Activated CD4-positive, alpha-beta memory T cell treated with anti-CD3 and anti-CD28 coated beads for 36 hours (primary cell): ENCODE measurements at regions not wholly inside any gene's neighbourhood (a gene's known extent, or its start where the extent isn't known, plus 50 kb on each side); places are given as distances from the start of the nearest gene placed in this dataset.

Experiments used
- CTCF ChIA-PET: fragments of 350-600 bp; sonication (Branson Sonifier 250); formaldehyde crosslinking; loops from one replicate; lab custom pipeline; 2021; ENCODE audit warnings: antibody characterized with exemption, inconsistent platforms; lab: Charles Lee
- POLR2A ChIA-PET: fragments of 350-600 bp; sonication (Branson Sonifier 250); formaldehyde crosslinking; loops from one replicate; lab custom pipeline; 2021; ENCODE audit warnings: antibody characterized with exemption; lab: Charles Lee
- DNase-seq: peaks from one replicate; pipeline ENCODE4 v3.0.0-alpha.2; 2020
- H3K27ac Mint-ChIP-seq: one replicate; pipeline ENCODE4 v1.8.0; 2021; ENCODE audit warnings: mixed read lengths
- H3K27me3 Mint-ChIP-seq: one replicate; pipeline ENCODE4 v1.8.0; 2021; ENCODE audit warnings: mixed read lengths
- H3K36me3 Mint-ChIP-seq: one replicate; pipeline ENCODE4 v1.8.0; 2021; ENCODE audit warnings: mixed read lengths
- H3K4me1 Mint-ChIP-seq: one replicate; pipeline ENCODE4 v1.8.0; 2021; ENCODE audit warnings: low read depth, mixed read lengths
- H3K4me3 Mint-ChIP-seq: one replicate; pipeline ENCODE4 v1.8.0; 2021; ENCODE audit warnings: mild to moderate bottlenecking, mixed read lengths
- H3K9me3 Mint-ChIP-seq: one replicate; pipeline ENCODE4 v1.8.0; 2021; ENCODE audit warnings: mixed read lengths
- intact Hi-C: fragments of 100-400 bp; cut with micrococcal nuclease; formaldehyde crosslinking; loops from one replicate; pipeline ENCODE4 v1.15.1; 2023

- DNase-seq = no peak
- Mint-ChIP-seq H3K36me3 (no peaks in the 10 kb centered on the region), H3K4me3 (no peak overlapping the region), H3K27ac (no peak overlapping the region), H3K9me3 (peaks cover 3% of the 10 kb centered on the region), H3K4me1 (no peaks in the 10 kb centered on the region), H3K27me3 (no peaks in the 10 kb centered on the region)
- POLR2A ChIA-PET = no interaction called here
- CTCF ChIA-PET = no interaction called here
- intact Hi-C loops = no loop called here
These were observed 243.2 kb upstream of the TMEM229A start for GRCh38 chr7:124276005-124276622.

DNA sequence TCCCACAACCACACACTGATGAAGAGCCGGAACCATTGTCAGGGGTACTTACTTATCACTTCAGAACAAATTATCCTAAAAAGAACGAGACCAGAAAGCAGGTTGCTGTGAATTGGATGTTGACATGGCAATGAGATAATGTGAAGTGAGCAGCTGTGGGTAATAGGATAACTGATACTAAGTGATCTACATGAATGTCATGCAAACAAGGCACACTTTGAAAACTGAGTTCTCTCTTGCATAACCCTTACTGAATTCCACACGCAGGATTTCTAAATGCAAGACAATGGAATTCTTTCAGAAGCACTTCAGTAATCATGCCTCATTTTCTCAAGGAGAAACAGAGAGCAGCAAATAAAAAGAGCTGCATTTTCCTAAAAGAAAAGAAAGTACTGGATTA lies 242.5 kb upstream of the TMEM229A start:
- DNase-seq = no peak
- Mint-ChIP-seq H3K4me1 (no peaks in the 10 kb centered on the region), H3K27me3 (no peaks in the 10 kb centered on the region), H3K4me3 (no peak overlapping the region), H3K9me3 (peaks cover 3% of the 10 kb centered on the region), H3K36me3 (no peaks in the 10 kb centered on the region), H3K27ac (no peak overlapping the region)
- POLR2A ChIA-PET = no interaction called here
- CTCF ChIA-PET = no interaction called here
- intact Hi-C loops = no loop called here

GRCh38 chr7:124269774-124270173 lies 236.9 kb upstream of the TMEM229A start:
- Mint-ChIP-seq H3K36me3 (no peaks in the 10 kb centered on the region), H3K4me3 (no peak overlapping the region), H3K4me1 (no peaks in the 10 kb centered on the region), H3K27ac (no peak overlapping the region), H3K27me3 (no peaks in the 10 kb centered on the region), H3K9me3 (no peaks in the 10 kb centered on the region)
- DNase-seq = no peak
- CTCF ChIA-PET = no interaction called here
- intact Hi-C loops = no loop called here
- POLR2A ChIA-PET = no interaction called here

DNA sequence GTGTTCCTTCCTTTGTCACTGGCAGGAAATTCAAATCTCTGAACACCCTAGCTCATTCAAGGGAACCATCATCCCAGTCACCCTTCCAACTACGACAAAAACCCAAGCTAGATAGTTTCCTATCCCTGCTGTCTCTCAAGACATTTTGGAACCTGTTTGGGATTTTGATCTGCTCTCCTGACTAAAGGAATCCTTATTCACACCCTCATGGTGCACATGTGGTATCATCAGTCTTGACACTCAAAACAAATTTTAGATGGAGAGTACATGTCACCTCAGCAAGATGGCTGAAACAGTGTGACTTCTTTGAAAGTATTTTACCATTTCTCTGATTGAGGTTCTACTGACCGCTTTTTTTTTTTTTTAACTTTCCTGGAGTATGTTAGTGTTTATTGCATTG lies 234.3 kb upstream of the TMEM229A start:
- ChIA-PET POLR2A (no interaction called here), CTCF (no interaction called here)
- no peak overlapping the region for H3K27ac Mint-ChIP-seq
- H3K4me1 Mint-ChIP-seq = no peaks in the 10 kb centered on the region
- DNase-seq = no peak
- intact Hi-C loops = no loop called here
- H3K9me3 Mint-ChIP-seq = no peaks in the 10 kb centered on the region
- no peak overlapping the region for H3K4me3 Mint-ChIP-seq
- H3K27me3 Mint-ChIP-seq = no peaks in the 10 kb centered on the region
- no peaks in the 10 kb centered on the region for H3K36me3 Mint-ChIP-seq

DNA sequence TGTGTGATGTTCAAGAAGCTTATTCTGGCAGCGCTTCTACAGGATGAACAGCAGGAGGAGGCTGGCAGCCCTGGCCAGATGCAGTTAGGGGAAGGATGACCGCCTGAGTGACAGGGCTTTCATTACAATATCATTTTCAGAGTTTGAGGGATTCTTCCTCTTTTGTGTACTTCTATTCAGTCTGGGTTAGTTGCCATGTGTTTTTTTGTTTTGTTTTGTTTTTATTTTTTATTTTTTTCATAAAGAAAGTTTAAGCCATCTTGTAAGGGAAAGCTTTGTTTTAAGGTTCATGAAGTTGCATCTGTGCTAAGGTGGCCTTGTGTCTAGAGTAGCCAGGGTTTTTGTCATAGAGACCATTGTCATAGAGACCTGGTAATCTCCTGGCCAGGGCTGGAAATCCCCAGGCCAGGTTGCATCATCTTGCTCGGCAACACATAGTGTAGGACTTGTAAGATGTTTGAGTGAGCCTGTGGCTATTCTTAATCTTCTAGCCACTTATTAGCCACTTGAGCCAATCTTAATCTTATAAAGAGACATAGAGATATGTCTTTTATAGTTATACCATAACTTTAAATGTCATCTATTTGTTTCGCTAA lies 230.5 kb upstream of the TMEM229A start:
- no peaks in the 10 kb centered on the region for H3K36me3 Mint-ChIP-seq
- H3K27me3 Mint-ChIP-seq = no peaks in the 10 kb centered on the region
- CTCF ChIA-PET = no interaction called here
- H3K9me3 Mint-ChIP-seq = no peaks in the 10 kb centered on the region
- POLR2A ChIA-PET = no interaction called here
- no peak for DNase-seq
- no peak overlapping the region for H3K27ac Mint-ChIP-seq
- H3K4me1 Mint-ChIP-seq = no peaks in the 10 kb centered on the region
- intact Hi-C loops = no loop called here
- H3K4me3 Mint-ChIP-seq = no peak overlapping the region

- intact Hi-C loops = no loop called here
- DNase-seq = no peak
- no peaks in the 10 kb centered on the region for H3K9me3 Mint-ChIP-seq
- no peaks in the 10 kb centered on the region for H3K4me1 Mint-ChIP-seq
- no peak overlapping the region for H3K27ac Mint-ChIP-seq
- H3K27me3 Mint-ChIP-seq = no peaks in the 10 kb centered on the region
- H3K36me3 Mint-ChIP-seq = no peaks in the 10 kb centered on the region
- CTCF ChIA-PET = no interaction called here
- POLR2A ChIA-PET = no interaction called here
- no peak overlapping the region for H3K4me3 Mint-ChIP-seq
These were observed 228.8 kb upstream of the TMEM229A start for GRCh38 chr7:124261710-124262109.

GRCh38 chr7:124257638-124258308 lies 224.9 kb upstream of the TMEM229A start:
- no peak for DNase-seq
- Mint-ChIP-seq H3K36me3 (no peaks in the 10 kb centered on the region), H3K27ac (no peak overlapping the region), H3K4me1 (no peaks in the 10 kb centered on the region), H3K27me3 (no peaks in the 10 kb centered on the region), H3K9me3 (no peaks in the 10 kb centered on the region), H3K4me3 (no peak overlapping the region)
- ChIA-PET CTCF (no interaction called here), POLR2A (no interaction called here)
- intact Hi-C loops = no loop called here

DNA sequence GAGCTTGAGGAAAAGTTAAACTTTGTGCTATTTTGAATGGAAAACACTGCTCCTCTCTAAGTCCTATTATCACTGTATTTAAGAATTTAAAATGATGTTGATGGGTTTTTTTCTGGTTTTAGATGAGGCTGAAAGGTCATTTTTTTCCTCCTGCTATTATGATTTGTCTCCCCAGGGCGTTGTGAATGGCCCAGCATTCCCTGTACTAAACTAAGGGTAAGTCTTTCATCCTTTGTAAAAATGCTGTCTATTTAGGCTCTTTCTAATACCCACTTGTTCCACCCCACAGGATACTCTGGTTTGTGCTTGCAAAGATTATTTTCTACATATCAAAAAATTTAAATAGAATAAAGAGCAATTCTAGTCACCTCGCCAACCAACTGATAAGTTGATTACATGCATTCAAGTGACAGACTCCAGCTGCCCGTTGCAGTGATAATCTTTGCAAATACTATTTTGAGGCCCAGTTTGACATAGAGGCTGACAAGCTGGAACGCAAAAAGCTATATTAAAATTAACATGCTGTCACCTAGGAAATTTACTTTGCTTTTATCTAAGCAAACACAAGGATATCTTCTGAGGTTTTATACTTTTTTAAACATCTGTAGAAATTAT lies 222.3 kb upstream of the TMEM229A start:
- Mint-ChIP-seq H3K9me3 (no peaks in the 10 kb centered on the region), H3K4me1 (no peaks in the 10 kb centered on the region), H3K27me3 (no peaks in the 10 kb centered on the region), H3K4me3 (no peak overlapping the region), H3K36me3 (no peaks in the 10 kb centered on the region), H3K27ac (no peak overlapping the region)
- CTCF ChIA-PET = no interaction called here
- DNase-seq = no peak
- intact Hi-C loops = no loop called here
- POLR2A ChIA-PET = no interaction called here

DNA sequence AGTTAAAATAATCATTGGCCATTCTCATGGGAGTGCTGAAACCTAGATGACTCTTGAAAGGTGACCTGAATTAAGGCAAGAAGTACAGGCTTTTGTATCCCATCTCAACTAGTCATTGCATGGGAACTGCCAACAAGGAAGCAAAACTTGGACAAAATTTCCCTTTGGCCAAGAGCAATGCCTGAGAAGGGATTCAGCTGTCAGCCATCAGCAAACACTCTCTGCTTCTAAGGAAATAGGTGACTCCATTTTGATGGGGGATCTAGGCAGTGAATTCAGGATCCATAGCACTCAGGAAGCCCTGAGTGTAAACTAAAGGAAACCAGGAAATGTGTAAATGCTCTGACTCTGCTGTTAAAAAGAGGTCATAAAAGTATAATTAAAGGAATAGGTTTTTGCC lies 221.5 kb upstream of the TMEM229A start:
- H3K9me3 Mint-ChIP-seq = no peaks in the 10 kb centered on the region
- intact Hi-C loops = no loop called here
- CTCF ChIA-PET = no interaction called here

GRCh38 chr7:124251636-124252035 lies 218.8 kb upstream of the TMEM229A start:
- Mint-ChIP-seq H3K36me3 (no peaks in the 10 kb centered on the region), H3K9me3 (peaks cover 5% of the 10 kb centered on the region), H3K27ac (no peak overlapping the region), H3K4me1 (no peaks in the 10 kb centered on the region), H3K27me3 (no peaks in the 10 kb centered on the region), H3K4me3 (no peak overlapping the region)
- intact Hi-C loops = no loop called here
- CTCF ChIA-PET = no interaction called here
- DNase-seq = no peak
- POLR2A ChIA-PET = no interaction called here

More for the DNA sequence above, 221.5 kb upstream of the TMEM229A start:
- Mint-ChIP-seq H3K4me1 (no peaks in the 10 kb centered on the region), H3K27me3 (no peaks in the 10 kb centered on the region), H3K27ac (no peak overlapping the region), H3K4me3 (no peak overlapping the region), H3K36me3 (no peaks in the 10 kb centered on the region)
- POLR2A ChIA-PET = no interaction called here
- DNase-seq = no peak

DNA sequence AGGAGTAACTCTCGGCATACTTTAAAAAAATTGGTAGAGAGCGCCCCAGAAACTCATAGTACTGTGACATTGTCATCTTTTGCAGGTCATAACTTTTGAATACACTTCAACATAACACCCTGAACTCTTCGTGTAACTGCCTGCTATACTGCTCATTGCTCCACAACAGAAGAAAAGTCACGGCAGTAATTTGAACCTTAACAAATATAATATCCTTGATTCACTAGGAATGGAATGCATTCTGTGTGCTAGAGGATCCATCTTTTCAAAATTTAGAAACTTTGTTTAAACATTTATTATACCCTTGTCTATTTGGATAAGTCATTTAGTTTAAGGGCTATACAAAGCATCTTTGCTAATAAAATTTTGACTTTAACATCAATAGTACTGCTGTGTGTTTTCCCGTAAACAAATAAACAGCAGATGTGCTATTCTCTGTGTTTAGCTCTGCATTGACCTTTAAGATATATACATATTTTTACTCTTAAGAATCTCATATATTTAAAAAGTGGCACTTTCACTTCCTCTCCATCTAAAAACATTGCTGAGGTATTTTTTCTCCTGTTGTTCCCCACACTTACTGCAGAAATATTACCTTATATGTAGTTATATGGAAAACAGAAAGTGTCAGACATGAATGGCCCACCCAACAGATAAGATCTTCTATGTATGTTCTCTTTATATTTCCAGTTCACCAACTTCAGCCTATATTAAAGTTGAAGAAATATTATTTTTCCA lies 217.6 kb upstream of the TMEM229A start:
- ChIA-PET CTCF (no interaction called here), POLR2A (no interaction called here)
- Mint-ChIP-seq H3K36me3 (no peaks in the 10 kb centered on the region), H3K4me3 (no peak overlapping the region), H3K9me3 (peaks cover 8% of the 10 kb centered on the region), H3K4me1 (no peaks in the 10 kb centered on the region), H3K27me3 (no peaks in the 10 kb centered on the region), H3K27ac (no peak overlapping the region)
- no peak for DNase-seq
- intact Hi-C loops = no loop called here

DNA sequence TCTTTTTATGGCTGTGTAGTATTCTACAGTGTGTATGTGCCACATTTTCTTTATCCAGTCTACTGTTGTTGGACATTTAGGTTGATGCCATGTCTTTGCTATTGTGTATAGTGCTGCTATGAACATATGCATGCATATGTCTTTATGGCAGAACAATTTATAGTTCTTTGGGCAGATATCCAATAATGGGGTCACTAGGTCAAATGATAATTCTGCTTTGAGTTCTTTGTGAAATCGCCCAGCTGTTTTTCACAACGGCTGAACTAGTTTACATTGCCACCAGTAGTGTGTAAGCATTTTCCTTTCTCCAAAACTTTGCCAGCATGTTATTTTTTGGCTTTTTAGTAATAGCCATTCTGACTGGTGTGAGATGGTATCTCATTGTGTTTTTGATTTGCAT lies 214.8 kb upstream of the TMEM229A start:
- intact Hi-C loops = no loop called here
- Mint-ChIP-seq H3K4me1 (no peaks in the 10 kb centered on the region), H3K27me3 (no peaks in the 10 kb centered on the region), H3K27ac (no peak overlapping the region), H3K36me3 (no peaks in the 10 kb centered on the region), H3K4me3 (no peak overlapping the region), H3K9me3 (peaks cover 8% of the 10 kb centered on the region)
- CTCF ChIA-PET = no interaction called here
- POLR2A ChIA-PET = no interaction called here
- DNase-seq = no peak
